A549 (cell line): ENCODE measurements at regions not wholly inside any gene's neighbourhood (a gene's known extent, or its start where the extent isn't known, plus 50 kb on each side); places are given as distances from the start of the nearest gene placed in this dataset.

Experiments
- ATAC-seq, 2 experiments: fragments of 200-7000 bp in 1 of 2; fragments of >200 bp in 1 of 2; cut with Nextera tagmentation in 1 of 2; cut with Tn5 transposase in 1 of 2; 3 replicates each; pipeline versions ENCODE4 v1.8.0 to v1.9.1; 2018 to 2020; ENCODE audit warnings: mild to moderate bottlenecking in 1 of 2, moderate library complexity in 1 of 2
- CTCF ChIA-PET: fragments of 300-600 bp; sonication (Branson Sonifier 250); formaldehyde crosslinking; extraction: SDS; loops from one replicate; lab custom pipeline; 2021; ENCODE audit warnings: antibody characterized with exemption, inconsistent platforms; lab: Yijun Ruan, JAX
- POLR2A ChIA-PET: fragments of 350-600 bp; formaldehyde crosslinking; extraction: SDS; loops from one replicate; lab custom pipeline; 2021; ENCODE audit warnings: antibody characterized with exemption, inconsistent platforms; lab: Yijun Ruan, JAX
- DNase-seq, 2 experiments: peaks; one replicate each; pipeline versions ENCODE4 v3.0.0 to v3.0.0-alpha.2; 2011 to 2016; ENCODE audit warnings: low read depth in 1 of 2, low spot score in 1 of 2
- FAIRE-seq: peaks from 2 replicates; lab custom pipeline; 2011; peaks lifted over from hg19 to GRCh38; lab: Jason Lieb, UNC
- H3K27ac ChIP-seq, 2 experiments: fragments of >200 bp; sonication (Bioruptor Twin); formaldehyde crosslinking; 3 replicates each; pipeline ENCODE4 v1.5.1; 2016 to 2017
- H3K4me1 ChIP-seq: fragments of >200 bp; sonication (Bioruptor Twin); formaldehyde crosslinking; 3 replicates; pipeline ENCODE4 v1.6.1; 2016
- H3K4me2 ChIP-seq: fragments of >200 bp; sonication (Bioruptor Twin); formaldehyde crosslinking; 3 replicates; pipeline ENCODE4 v1.6.1; 2016
- H3K4me3 ChIP-seq: fragments of >200 bp; sonication (Bioruptor Twin); formaldehyde crosslinking; 3 replicates; pipeline ENCODE4 v1.5.1; 2016
- H3K9me3 ChIP-seq: fragments of >200 bp; sonication (Bioruptor Twin); formaldehyde crosslinking; 3 replicates; pipeline ENCODE4 v1.6.1; 2016
- BCL3 ChIP-seq: fragments of >200 bp; sonication (Bioruptor Twin); formaldehyde crosslinking; IDR thresholded peaks from 3 replicates; pipeline ENCODE4 v1.6.1; 2016
- CBX8 ChIP-seq: fragments of 200-600 bp; sonication (generic); IDR thresholded peaks from 2 replicates; pipeline ENCODE4 v1.6.1; 2016
- CEBPB ChIP-seq, 2 experiments: fragments of >200 bp in 1 of 2; sonication (Bioruptor Twin) in 1 of 2; formaldehyde crosslinking in 1 of 2; IDR thresholded peaks; 2 replicates each; pipeline ENCODE4 v1.6.1; 2012 to 2016
- EP300 ChIP-seq, 2 experiments: fragments of >200 bp; sonication (Bioruptor Twin); formaldehyde crosslinking; IDR thresholded peaks; 2 replicates in 1 of 2; 3 replicates in 1 of 2; pipeline ENCODE4 v1.6.1; 2016 to 2017
- FOSB ChIP-seq: fragments of 250-450 bp; sonication (Bioruptor Pico); IDR thresholded peaks from 2 replicates; pipeline ENCODE4 v1.5.0; 2020; ENCODE audit warnings: mild to moderate bottlenecking, moderate library complexity
- FOSL2 ChIP-seq, 2 experiments: fragments of 450-650 bp in 1 of 2; fragments of >200 bp in 1 of 2; sonication (Bioruptor Twin) in 1 of 2; formaldehyde crosslinking; IDR thresholded peaks; 2 replicates each; pipeline versions ENCODE4 v1.5.0 to v1.6.1; 2016 to 2020; ENCODE audit warnings: mild to moderate bottlenecking in 1 of 2, moderate library complexity in 1 of 2
- FOXS1 ChIP-seq: fragments of 250-450 bp; sonication (Bioruptor Pico); IDR thresholded peaks from 2 replicates; pipeline ENCODE4 v1.5.0; 2020; ENCODE audit warnings: mild to moderate bottlenecking, moderate library complexity
- GATA3 ChIP-seq: IDR thresholded peaks from 2 replicates; pipeline ENCODE4 v1.6.1; 2012; ENCODE audit warnings: borderline replicate concordance
- HEYL ChIP-seq: fragments of 250-450 bp; sonication (Bioruptor Pico); IDR thresholded peaks from 2 replicates; pipeline ENCODE4 v1.8.0; 2021; ENCODE audit warnings: mild to moderate bottlenecking, moderate library complexity
- HOXB13 ChIP-seq: fragments of 250-450 bp; sonication (Bioruptor Pico); IDR thresholded peaks from 2 replicates; pipeline ENCODE4 v1.5.0; 2020; ENCODE audit warnings: low read depth, mild to moderate bottlenecking, moderate library complexity
- HOXB5 ChIP-seq: fragments of 250-450 bp; sonication (Bioruptor Pico); IDR thresholded peaks from 2 replicates; pipeline ENCODE4 v1.5.0; 2020; ENCODE audit warnings: mild to moderate bottlenecking, moderate library complexity
- JUN ChIP-seq, 2 experiments: fragments of >200 bp; sonication (Bioruptor Twin); formaldehyde crosslinking; IDR thresholded peaks; 2 replicates in 1 of 2; 3 replicates in 1 of 2; pipeline ENCODE4 v1.6.1; 2016 to 2017
- JUNB ChIP-seq: fragments of >200 bp; sonication (Bioruptor Twin); formaldehyde crosslinking; IDR thresholded peaks from 2 replicates; pipeline ENCODE4 v1.6.1; 2016
- KDM1A ChIP-seq: fragments of 200-600 bp; sonication (generic); IDR thresholded peaks from 2 replicates; pipeline ENCODE4 v1.6.1; 2016; ENCODE audit warnings: low read depth, mild to moderate bottlenecking
- KDM5A ChIP-seq: fragments of 200-600 bp; sonication (generic); IDR thresholded peaks from 2 replicates; pipeline ENCODE4 v1.6.1; 2016; ENCODE audit warnings: antibody characterized with exemption, mild to moderate bottlenecking
- NFE2L2 ChIP-seq: fragments of 150-350 bp; conservative IDR thresholded peaks from 2 replicates; pipeline ENCODE4 v1.6.1; 2014; ENCODE audit warnings: low read length
- NR3C1 ChIP-seq: fragments of >200 bp; sonication (Bioruptor Twin); formaldehyde crosslinking; IDR thresholded peaks from 3 replicates; pipeline ENCODE4 v1.6.1; 2017
- PBX3 ChIP-seq: IDR thresholded peaks from 2 replicates; pipeline ENCODE4 v1.6.1; 2012
- POLR2AphosphoS2 ChIP-seq: conservative IDR thresholded peaks from 2 replicates; pipeline ENCODE4 v1.6.1; 2012; ENCODE audit warnings: low read length, improper control_type of control experiment, inconsistent platforms
- RAD21 ChIP-seq, 2 experiments: fragments of >200 bp in 1 of 2; sonication (Bioruptor Twin) in 1 of 2; formaldehyde crosslinking in 1 of 2; IDR thresholded peaks in 1 of 2; conservative IDR thresholded peaks in 1 of 2; 2 replicates in 1 of 2; 3 replicates in 1 of 2; pipeline ENCODE4 v1.6.1; 2012 to 2018; ENCODE audit warnings: inconsistent platforms in 1 of 2
- RFX5 ChIP-seq: fragments of 450-650 bp; IDR thresholded peaks from 2 replicates; pipeline ENCODE4 v1.7.1; 2014; ENCODE audit warnings: antibody characterized with exemption, mild to moderate bottlenecking, moderate library complexity
- RNF2 ChIP-seq: fragments of 200-600 bp; sonication (generic); IDR thresholded peaks from 2 replicates; pipeline ENCODE4 v1.6.1; 2016; ENCODE audit warnings: low read depth, mild to moderate bottlenecking, antibody characterized with exemption, moderate library complexity, borderline replicate concordance
- TFCP2L1 ChIP-seq: fragments of 250-450 bp; sonication (Bioruptor Pico); IDR thresholded peaks from 2 replicates; pipeline ENCODE4 v1.5.0; 2021; ENCODE audit warnings: mild to moderate bottlenecking
- ZSCAN20 ChIP-seq: fragments of 250-450 bp; sonication (Bioruptor Pico); IDR thresholded peaks from 2 replicates; pipeline ENCODE4 v1.8.0; 2022; ENCODE audit warnings: mild to moderate bottlenecking, moderate library complexity
- WGBS: methylation state at CpG from one replicate; pipeline ENCODE4 v1.1.6; 2017; ENCODE audit errors: missing lambda C conversion rate; 5-methylcytosine and 5-hydroxymethylcytosine counted together
- TF ChIP-seq, protein P1 (sequence below): IDR thresholded peaks from 2 replicates; pipeline ENCODE4 v1.6.1; 2012
- TF ChIP-seq, protein P2 (sequence below): fragments of 250-450 bp; sonication (Bioruptor Pico); IDR thresholded peaks from 2 replicates; pipeline ENCODE4 v1.5.0; 2020; ENCODE audit warnings: low read depth, mild to moderate bottlenecking, moderate library complexity

GRCh38 chr3:102180280-102180931 lies 254.4 kb upstream of the ZPLD1 start:
- 2% methylated on average over 7 of the region's 7 CpGs for WGBS
- peaks cover 60% of the 10 kb centered on the region for H3K4me1 ChIP-seq
- TF ChIP-seq FOXS1 (CRISPR knock-in tag) (no peak), FOSB (CRISPR knock-in tag) (no peak), JUN (IDR thresholded peaks at IDR 0.05) (peak in 1 of 2 experiments; percentile 50; a peak in 2 of 5 replicates), KDM5A (no peak), ZSCAN20 (0 out of 2 replicates have a peak, but pooled peaks have one; percentile 16), JUNB (peak; percentile 47), EP300 (IDR thresholded peaks at IDR 0.05) (peak in 1 of 2 experiments; percentile 55; a peak in 1 of 5 replicates), CEBPB (IDR thresholded peaks at IDR 0.05) (peak in 1 of 2 experiments; percentile 22; a peak in 1 of 4 replicates), TFCP2L1 (CRISPR knock-in tag) (peak; percentile 74; the same call in 1 of the 2 replicates), HOXB5 (CRISPR knock-in tag) (peak; percentile 42; the same call in 1 of the 2 replicates), FOSL2 (IDR thresholded peaks at IDR 0.05) (peak; percentile 18; the same call in 1 of the 2 replicates), FOSL2 (CRISPR knock-in tag; IDR thresholded peaks at IDR 0.05) (peak; percentile 64)
- TF ChIP-seq, protein P1, sequence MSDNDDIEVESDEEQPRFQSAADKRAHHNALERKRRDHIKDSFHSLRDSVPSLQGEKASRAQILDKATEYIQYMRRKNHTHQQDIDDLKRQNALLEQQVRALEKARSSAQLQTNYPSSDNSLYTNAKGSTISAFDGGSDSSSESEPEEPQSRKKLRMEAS, result peak; percentile 28; the same call in 1 of the 2 replicates
- TF ChIP-seq, all 56 proteins: peak for 9
- DNase-seq (peak in 1 of 2 experiments; percentile 81), FAIRE-seq (peak; percentile 67), ATAC-seq (peak; percentile 62 to 74; a peak in 5 of 6 replicates)
- Histone ChIP-seq H3K9me3 (no peaks in the 10 kb centered on the region), H3K27ac (peak overlapping the region; percentile 77 to 85), H3K4me3 (peak overlapping the region; percentile 26), H3K4me2 (peak overlapping the region; percentile 78)
- ChIA-PET POLR2A (interaction anchor here (0.6 to 4.6 kb wide), 6 partner anchors 21 to 1310 kb away, joined by 3 to 27 read pairs (median 6); partner anchors contain the start of gene NFKBIZ), CTCF (interaction anchor here (0.5 to 5.0 kb wide), 4 partner anchors 24 to 49 kb away, joined by 3 to 21 read pairs (median 3); no protein-coding TSS in a partner anchor)

- 45% methylated on average over 4 of the region's 4 CpGs for WGBS
- H3K4me2 ChIP-seq, result peak overlapping the region; percentile 78
- peaks cover 56% of the 10 kb centered on the region for H3K4me1 ChIP-seq
- ChIA-PET CTCF (interaction anchor here (0.8 to 5.0 kb wide), 3 partner anchors 8 to 44 kb away, joined by 3 to 21 read pairs (median 3); no protein-coding TSS in a partner anchor), POLR2A (interaction anchor here (1.7 to 4.6 kb wide), 2 partner anchors 92 to 332 kb away, joined by 6 to 27 read pairs; partner anchors contain the start of gene NFKBIZ)
- FAIRE-seq (peak; percentile 18), DNase-seq (peak in 1 of 2 experiments; percentile 75)
- peak overlapping the region; percentile 77 to 85 for H3K27ac ChIP-seq
- peak overlapping the region; percentile 4; the same call in 1 of the 3 replicates for H3K4me3 ChIP-seq
- 0 out of 3 replicates have a peak, but pooled peaks cover 4% of the 10 kb centered on the region for H3K9me3 ChIP-seq
- TF ChIP-seq KDM1A (no peak), NR3C1 (no peak), BCL3 (no peak), HOXB5 (CRISPR knock-in tag) (0 out of 2 replicates have a peak, but pooled peaks have one; percentile 70), RNF2 (no peak), CEBPB (IDR thresholded peaks at IDR 0.05) (peak; percentile 45 to 62; a peak in 2 of 4 replicates), HOXB13 (0 out of 2 replicates have a peak, but pooled peaks have one; percentile 52)
- TF ChIP-seq, all 56 proteins: peak for 3
- ATAC-seq, result peak; percentile 52 to 70; a peak in 5 of 6 replicates
Measured at GRCh38 chr3:102181175-102181920, 253.5 kb upstream of the ZPLD1 start.

DNA sequence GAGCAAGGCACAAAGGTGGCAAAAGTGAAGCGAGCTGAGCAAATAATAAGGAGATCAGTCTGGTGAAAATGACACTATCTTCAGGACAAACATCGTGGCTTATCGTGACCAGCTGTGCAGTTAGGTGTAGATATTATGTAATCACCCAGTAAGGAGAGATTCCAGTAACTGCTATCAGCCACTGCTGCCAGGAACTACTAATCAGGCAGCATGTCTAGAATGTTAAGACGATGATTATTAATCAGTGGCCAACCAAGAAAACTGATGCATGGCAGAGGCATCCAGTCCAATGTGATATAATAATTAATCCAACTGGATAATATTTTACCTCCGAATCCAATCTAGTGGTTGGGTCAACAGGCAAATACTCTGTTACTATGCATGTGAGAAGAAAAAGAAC lies 252.7 kb upstream of the ZPLD1 start:
- ATAC-seq, result peak; percentile 68 to 70
- 7% methylated on average over 5 of the region's 5 CpGs for WGBS
- CTCF ChIA-PET, result interaction anchor here (0.8 to 5.0 kb wide), 2 partner anchors 9 to 43 kb away, joined by 3 to 21 read pairs; no protein-coding TSS in a partner anchor
- Histone ChIP-seq H3K4me1 (peaks cover 56% of the 10 kb centered on the region), H3K4me2 (peak overlapping the region; percentile 78), H3K27ac (peak overlapping the region; percentile 77 to 85), H3K9me3 (0 out of 3 replicates have a peak, but pooled peaks cover 7% of the 10 kb centered on the region), H3K4me3 (no peak overlapping the region; the same call in 2 of the 3 replicates)
- DNase-seq, result peak in 1 of 2 experiments; percentile 81
- peak; percentile 23 for FAIRE-seq
- POLR2A ChIA-PET, result interaction anchor here (1.7 to 4.6 kb wide), 2 partner anchors 92 to 333 kb away, joined by 6 to 27 read pairs; partner anchors contain the start of gene NFKBIZ
- TF ChIP-seq, protein P1, result peak; percentile 52; the same call in 1 of the 2 replicates
- TF ChIP-seq, protein P2, sequence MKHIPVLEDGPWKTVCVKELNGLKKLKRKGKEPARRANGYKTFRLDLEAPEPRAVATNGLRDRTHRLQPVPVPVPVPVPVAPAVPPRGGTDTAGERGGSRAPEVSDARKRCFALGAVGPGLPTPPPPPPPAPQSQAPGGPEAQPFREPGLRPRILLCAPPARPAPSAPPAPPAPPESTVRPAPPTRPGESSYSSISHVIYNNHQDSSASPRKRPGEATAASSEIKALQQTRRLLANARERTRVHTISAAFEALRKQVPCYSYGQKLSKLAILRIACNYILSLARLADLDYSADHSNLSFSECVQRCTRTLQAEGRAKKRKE (CRISPR knock-in tag), result no peak
- TF ChIP-seq CBX8 (no peak), RAD21 (conservative IDR thresholded peaks at IDR 0.05 in 1 of 2, IDR thresholded peaks at IDR 0.05 in 1 of 2) (peak in 1 of 2 experiments; percentile 30; a peak in 2 of 5 replicates), JUNB (peak; percentile 75), HOXB5 (CRISPR knock-in tag) (0 out of 2 replicates have a peak, but pooled peaks have one; percentile 52), HEYL (CRISPR knock-in tag) (no peak), TFCP2L1 (CRISPR knock-in tag) (no peak), PBX3 (no peak), RFX5 (peak; percentile 92), NFE2L2 (no peak), POLR2AphosphoS2 (no peak), GATA3 (peak; percentile 87), ZSCAN20 (no peak)
